H9 (cell line): ENCODE measurements at regions not wholly inside any gene's neighbourhood (a gene's known extent, or its start where the extent isn't known, plus 50 kb on each side); places are given as distances from the start of the nearest gene placed in this dataset.

ENCODE experiments used
- DNase-seq: peaks from one replicate; pipeline ENCODE4 v3.0.0-alpha.2; 2017
- H2AFZ ChIP-seq: one replicate; pipeline ENCODE4 v1.6.1; 2013; ENCODE audit warnings: mild to moderate bottlenecking, low read length, control low read depth, moderate library complexity
- H2AK5ac ChIP-seq: 2 replicates; pipeline ENCODE4 v1.6.1; 2013; ENCODE audit warnings: low read length, control low read depth, mixed read lengths; ENCODE audit not compliant: insufficient read length
- H2BK120ac ChIP-seq: one replicate; pipeline ENCODE4 v1.6.1; 2013; ENCODE audit warnings: low read depth, mild to moderate bottlenecking, low read length, control low read depth, inconsistent platforms; ENCODE audit not compliant: poor library complexity, severe bottlenecking
- H2BK12ac ChIP-seq: 2 replicates; pipeline ENCODE4 v1.6.1; 2013; ENCODE audit warnings: low read length, control low read depth, mixed read lengths, low read depth; ENCODE audit not compliant: insufficient read length
- H2BK15ac ChIP-seq: 2 replicates; pipeline ENCODE4 v1.6.1; 2013; ENCODE audit warnings: low read depth, low read length, control low read depth
- H2BK20ac ChIP-seq: one replicate; pipeline ENCODE4 v1.6.1; 2013; ENCODE audit warnings: low read depth, mild to moderate bottlenecking, low read length, control low read depth, inconsistent platforms; ENCODE audit not compliant: poor library complexity, severe bottlenecking
- H2BK5ac ChIP-seq: 2 replicates; pipeline ENCODE4 v1.6.1; 2013; ENCODE audit warnings: low read length, control low read depth, mixed read lengths; ENCODE audit not compliant: insufficient read length
- H3K14ac ChIP-seq: 2 replicates; pipeline ENCODE4 v1.6.1; 2013; ENCODE audit warnings: low read length, control low read depth; ENCODE audit not compliant: insufficient read depth
- H3K18ac ChIP-seq: 2 replicates; pipeline ENCODE4 v1.6.1; 2013; ENCODE audit warnings: low read depth, mild to moderate bottlenecking, mixed read lengths, low read length, control low read depth; ENCODE audit not compliant: insufficient read length
- H3K23ac ChIP-seq: 2 replicates; pipeline ENCODE4 v1.6.1; 2013; ENCODE audit warnings: low read length, control low read depth, mixed read lengths, low read depth; ENCODE audit not compliant: insufficient read length
- H3K23me2 ChIP-seq: 2 replicates; pipeline ENCODE4 v1.6.1; 2013; ENCODE audit warnings: low read depth, mild to moderate bottlenecking, mixed read lengths, low read length, control low read depth; ENCODE audit not compliant: insufficient read length, poor library complexity, severe bottlenecking
- H3K27ac ChIP-seq: 2 replicates; pipeline ENCODE4 v1.5.1; 2013; ENCODE audit warnings: low read length, control low read depth, mixed read lengths, low read depth; ENCODE audit not compliant: insufficient read length
- H3K27me3 ChIP-seq: 2 replicates; pipeline ENCODE4 v1.6.1; 2013; ENCODE audit warnings: low read length, control low read depth, inconsistent platforms; ENCODE audit not compliant: insufficient read depth
- H3K4ac ChIP-seq: 2 replicates; pipeline ENCODE4 v1.6.1; 2013; ENCODE audit warnings: low read depth, mild to moderate bottlenecking, control low read depth, inconsistent platforms, low read length, moderate library complexity
- H3K4me1 ChIP-seq: 2 replicates; pipeline ENCODE4 v1.6.1; 2013; ENCODE audit warnings: low read length, control low read depth, inconsistent platforms; ENCODE audit not compliant: insufficient read depth
- H3K4me2 ChIP-seq: 2 replicates; pipeline ENCODE4 v1.6.1; 2013; ENCODE audit warnings: low read length, control low read depth, mixed read lengths; ENCODE audit not compliant: insufficient read length, insufficient read depth
- H3K56ac ChIP-seq: 2 replicates; pipeline ENCODE4 v1.6.1; 2013; ENCODE audit warnings: low read depth, mild to moderate bottlenecking, mixed read lengths, low read length, control low read depth; ENCODE audit not compliant: insufficient read length
- H3K79me1 ChIP-seq: 2 replicates; pipeline ENCODE4 v1.6.1; 2013; ENCODE audit warnings: low read depth, mild to moderate bottlenecking, moderate library complexity, low read length, control low read depth, inconsistent platforms; ENCODE audit not compliant: insufficient read depth, poor library complexity, severe bottlenecking
- H3K79me2 ChIP-seq: 2 replicates; pipeline ENCODE4 v1.6.1; 2013; ENCODE audit warnings: low read length, control low read depth, inconsistent platforms; ENCODE audit not compliant: insufficient read depth
- H3K9ac ChIP-seq: 2 replicates; pipeline ENCODE4 v1.6.1; 2013; ENCODE audit warnings: low read length, control low read depth, mixed read lengths; ENCODE audit not compliant: insufficient read length; ENCODE audit errors: extremely low read depth
- H3K9me3 ChIP-seq: one replicate; pipeline ENCODE4 v1.6.1; 2013; ENCODE audit warnings: low read depth, low read length, inconsistent platforms; ENCODE audit not compliant: control insufficient read depth
- H3T11ph ChIP-seq: one replicate; pipeline ENCODE4 v1.6.1; 2013; ENCODE audit warnings: mild to moderate bottlenecking, low read length, control low read depth, inconsistent platforms
- H4K20me1 ChIP-seq: one replicate; pipeline ENCODE4 v1.6.1; 2013; ENCODE audit not compliant: control insufficient read depth, insufficient read length, insufficient read depth
- H4K5ac ChIP-seq: 2 replicates; pipeline ENCODE4 v1.6.1; 2013; ENCODE audit warnings: low read depth, mild to moderate bottlenecking, mixed read lengths, low read length, control low read depth; ENCODE audit not compliant: insufficient read length
- H4K8ac ChIP-seq: replicated peaks from 2 replicates; pipeline ENCODE4 v1.6.1; 2013; ENCODE audit warnings: low read length, control low read depth, mixed read lengths, low read depth; ENCODE audit not compliant: insufficient read length
- H4K91ac ChIP-seq: 2 replicates; pipeline ENCODE4 v1.6.1; 2013; ENCODE audit warnings: low read depth, mild to moderate bottlenecking, moderate library complexity, mixed read lengths, low read length, control low read depth; ENCODE audit not compliant: insufficient read length
- H3K27ac Mint-ChIP-seq, 3 experiments: 2 replicates in 2 of 3; 3 replicates in 1 of 3; pipeline ENCODE4 v1.8.0; 2020 to 2021; ENCODE audit warnings: mixed read lengths in 3 of 3, mild to moderate bottlenecking in 1 of 3, moderate library complexity in 1 of 3
- H3K27me3 Mint-ChIP-seq: 2 replicates; pipeline ENCODE4 v1.8.0; 2021; ENCODE audit warnings: low read depth, mild to moderate bottlenecking, moderate library complexity, mixed read lengths
- H3K36me3 Mint-ChIP-seq, 3 experiments: 2 replicates in 2 of 3; 3 replicates in 1 of 3; pipeline ENCODE4 v1.8.0; 2020 to 2021; ENCODE audit warnings: low read depth in 3 of 3, mixed read lengths in 3 of 3; ENCODE audit not compliant: insufficient read depth in 1 of 3
- H3K4me1 Mint-ChIP-seq, 2 experiments: 2 replicates each; pipeline ENCODE4 v1.8.0; 2020; ENCODE audit warnings: mixed read lengths in 2 of 2
- H3K4me3 Mint-ChIP-seq, 2 experiments: 2 replicates in 1 of 2; 3 replicates in 1 of 2; pipeline ENCODE4 v1.8.0; 2020 to 2021; ENCODE audit warnings: mild to moderate bottlenecking in 2 of 2, mixed read lengths in 2 of 2, moderate library complexity in 1 of 2
- H3K9me3 Mint-ChIP-seq, 2 experiments: 2 replicates in 1 of 2; 3 replicates in 1 of 2; pipeline ENCODE4 v1.8.0; 2020; ENCODE audit warnings: mild to moderate bottlenecking in 2 of 2, mixed read lengths in 2 of 2, moderate library complexity in 1 of 2
- whole genome bisulfite sequencing: extraction: QIAGEN DNeasy Blood & Tissue Kit; methylation state at CpG from one replicate; pipeline ENCODE4 v1.1.7; 2013; ENCODE audit warnings: missing lambda C conversion rate, low lambda C conversion rate, mixed read lengths; ENCODE audit not compliant: insufficient read length; ENCODE audit errors: extremely low coverage; 5-methylcytosine and 5-hydroxymethylcytosine counted together
- TF ChIP-seq, protein P1 (sequence below): fragments of 200-600 bp; sonication (generic); conservative IDR thresholded peaks from 3 replicates; pipeline ENCODE4 v1.8.0; 2021; ENCODE audit warnings: antibody characterized with exemption, mild to moderate bottlenecking

DNA sequence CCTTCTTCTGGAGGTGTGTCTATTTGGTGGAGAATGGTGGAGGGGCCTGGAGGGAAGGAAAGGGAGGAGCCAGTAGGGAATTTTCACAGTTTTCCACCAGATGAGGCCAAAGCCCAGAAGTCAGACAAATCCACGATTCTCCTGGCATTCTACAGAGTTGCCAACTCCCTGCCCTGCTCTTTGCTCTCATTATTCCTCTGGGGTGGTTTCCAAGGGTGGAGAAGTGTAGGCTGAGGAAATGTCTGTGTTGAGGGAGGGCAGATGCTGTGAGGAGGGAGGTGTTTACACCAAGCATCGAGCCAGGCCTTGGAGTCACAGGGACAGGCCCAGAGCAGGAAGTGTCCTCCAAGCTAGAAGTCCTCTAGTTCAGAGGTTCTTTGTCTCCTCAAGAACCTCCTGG lies 124.1 kb upstream of the LGALSL start:
- Histone ChIP-seq H3K4me1 (peaks cover 9% of the 10 kb centered on the region; the same call in 1 of the 2 replicates), H3K14ac (no peak overlapping the region), H3K4me2 (no peak overlapping the region), H3K9ac (no peak overlapping the region), H4K8ac (no peak overlapping the region), H3K27me3 (no peaks in the 10 kb centered on the region), H3K27ac (no peak overlapping the region), H3K79me1 (no peaks in the 10 kb centered on the region), H2AK5ac (no peak overlapping the region), H3K18ac (no peak overlapping the region), H3K79me2 (no peaks in the 10 kb centered on the region), H2AFZ (no peak overlapping the region), H3T11ph (no peak overlapping the region), H3K23ac (no peak overlapping the region), H3K4ac (no peak overlapping the region), H2BK12ac (no peak overlapping the region), H3K9me3 (no peaks in the 10 kb centered on the region), H2BK120ac (no peak overlapping the region), H3K56ac (no peak overlapping the region), H4K5ac (no peak overlapping the region), H4K20me1 (no peaks in the 10 kb centered on the region), H3K23me2 (no peaks in the 10 kb centered on the region), H2BK20ac (no peak overlapping the region), H2BK5ac (no peak overlapping the region), H4K91ac (no peak overlapping the region), H2BK15ac (no peak overlapping the region)
- H3K4me3 Mint-ChIP-seq, result no peak overlapping the region
- DNase-seq, result no peak
- no CpG with 5 or more reads among the region's 2 CpGs for WGBS
- H3K4me1 Mint-ChIP-seq, result peaks cover 51 to 59% of the 10 kb centered on the region in 2 experiments
- H3K9me3 Mint-ChIP-seq, result no peaks in the 10 kb centered on the region
- H3K27me3 Mint-ChIP-seq, result peaks cover 2% of the 10 kb centered on the region
- H3K36me3 Mint-ChIP-seq, result no peaks in the 10 kb centered on the region
- H3K27ac Mint-ChIP-seq, result no peak overlapping the region
- TF ChIP-seq, protein P1, sequence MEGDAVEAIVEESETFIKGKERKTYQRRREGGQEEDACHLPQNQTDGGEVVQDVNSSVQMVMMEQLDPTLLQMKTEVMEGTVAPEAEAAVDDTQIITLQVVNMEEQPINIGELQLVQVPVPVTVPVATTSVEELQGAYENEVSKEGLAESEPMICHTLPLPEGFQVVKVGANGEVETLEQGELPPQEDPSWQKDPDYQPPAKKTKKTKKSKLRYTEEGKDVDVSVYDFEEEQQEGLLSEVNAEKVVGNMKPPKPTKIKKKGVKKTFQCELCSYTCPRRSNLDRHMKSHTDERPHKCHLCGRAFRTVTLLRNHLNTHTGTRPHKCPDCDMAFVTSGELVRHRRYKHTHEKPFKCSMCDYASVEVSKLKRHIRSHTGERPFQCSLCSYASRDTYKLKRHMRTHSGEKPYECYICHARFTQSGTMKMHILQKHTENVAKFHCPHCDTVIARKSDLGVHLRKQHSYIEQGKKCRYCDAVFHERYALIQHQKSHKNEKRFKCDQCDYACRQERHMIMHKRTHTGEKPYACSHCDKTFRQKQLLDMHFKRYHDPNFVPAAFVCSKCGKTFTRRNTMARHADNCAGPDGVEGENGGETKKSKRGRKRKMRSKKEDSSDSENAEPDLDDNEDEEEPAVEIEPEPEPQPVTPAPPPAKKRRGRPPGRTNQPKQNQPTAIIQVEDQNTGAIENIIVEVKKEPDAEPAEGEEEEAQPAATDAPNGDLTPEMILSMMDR, result no peak
